HFFc6 (cell line): ENCODE measurements at regions not wholly inside any gene's neighbourhood (a gene's known extent, or its start where the extent isn't known, plus 50 kb on each side); places are given as distances from the start of the nearest gene placed in this dataset.
"Not testable (repeated sequence)": the region's sequence is repeated elsewhere in the genome, so short reads cannot be mapped to it uniquely, and the experiment has no call there.

Experiments
- DNase-seq: peaks from one replicate; pipeline ENCODE4 v3.0.0-alpha.2; 2018
- H3K27ac Mint-ChIP-seq: 2 replicates; pipeline ENCODE4 v1.8.0; 2020; ENCODE audit warnings: mild to moderate bottlenecking, mixed read lengths
- H3K27me3 Mint-ChIP-seq: 2 replicates; pipeline ENCODE4 v1.8.0; 2021; ENCODE audit warnings: mild to moderate bottlenecking, moderate library complexity, mixed read lengths; ENCODE audit not compliant: insufficient read depth
- H3K36me3 Mint-ChIP-seq: 2 replicates; pipeline ENCODE4 v1.8.0; 2021; ENCODE audit warnings: low read depth, mixed read lengths
- H3K4me1 Mint-ChIP-seq: 2 replicates; pipeline ENCODE4 v1.8.0; 2020; ENCODE audit warnings: low read depth, mixed read lengths
- H3K4me3 Mint-ChIP-seq: 2 replicates; pipeline ENCODE4 v1.8.0; 2020; ENCODE audit warnings: mild to moderate bottlenecking, moderate library complexity, mixed read lengths
- H3K9me3 Mint-ChIP-seq: 2 replicates; pipeline ENCODE4 v1.8.0; 2020; ENCODE audit warnings: mild to moderate bottlenecking, mixed read lengths
- TF ChIP-seq, protein P1 (sequence below): fragments of 200-600 bp; sonication (generic); IDR thresholded peaks from 2 replicates; pipeline ENCODE4 v1.5.0; 2021; ENCODE audit warnings: antibody characterized with exemption, mild to moderate bottlenecking

- H3K36me3 Mint-ChIP-seq, result peaks cover 9% of the 10 kb centered on the region; the same call in 1 of the 2 replicates
- no peak for DNase-seq
- no peaks in the 10 kb centered on the region; the same call in 1 of the 2 replicates for H3K27me3 Mint-ChIP-seq
- no peak overlapping the region for H3K4me3 Mint-ChIP-seq
- TF ChIP-seq, protein P1, sequence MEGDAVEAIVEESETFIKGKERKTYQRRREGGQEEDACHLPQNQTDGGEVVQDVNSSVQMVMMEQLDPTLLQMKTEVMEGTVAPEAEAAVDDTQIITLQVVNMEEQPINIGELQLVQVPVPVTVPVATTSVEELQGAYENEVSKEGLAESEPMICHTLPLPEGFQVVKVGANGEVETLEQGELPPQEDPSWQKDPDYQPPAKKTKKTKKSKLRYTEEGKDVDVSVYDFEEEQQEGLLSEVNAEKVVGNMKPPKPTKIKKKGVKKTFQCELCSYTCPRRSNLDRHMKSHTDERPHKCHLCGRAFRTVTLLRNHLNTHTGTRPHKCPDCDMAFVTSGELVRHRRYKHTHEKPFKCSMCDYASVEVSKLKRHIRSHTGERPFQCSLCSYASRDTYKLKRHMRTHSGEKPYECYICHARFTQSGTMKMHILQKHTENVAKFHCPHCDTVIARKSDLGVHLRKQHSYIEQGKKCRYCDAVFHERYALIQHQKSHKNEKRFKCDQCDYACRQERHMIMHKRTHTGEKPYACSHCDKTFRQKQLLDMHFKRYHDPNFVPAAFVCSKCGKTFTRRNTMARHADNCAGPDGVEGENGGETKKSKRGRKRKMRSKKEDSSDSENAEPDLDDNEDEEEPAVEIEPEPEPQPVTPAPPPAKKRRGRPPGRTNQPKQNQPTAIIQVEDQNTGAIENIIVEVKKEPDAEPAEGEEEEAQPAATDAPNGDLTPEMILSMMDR, result no peak
- H3K27ac Mint-ChIP-seq, result no peak overlapping the region
- H3K4me1 Mint-ChIP-seq, result no peaks in the 10 kb centered on the region
- peaks cover 39% of the 10 kb centered on the region for H3K9me3 Mint-ChIP-seq
Observed at GRCh38 chr20:29079769-29080690, 2177.4 kb upstream of the DEFB115 start.

- not testable (repeated sequence) for H3K27me3 Mint-ChIP-seq, H3K27ac Mint-ChIP-seq, DNase-seq
Observed at GRCh38 chr20:29081712-29082111, 2175.8 kb upstream of the DEFB115 start.

DNA sequence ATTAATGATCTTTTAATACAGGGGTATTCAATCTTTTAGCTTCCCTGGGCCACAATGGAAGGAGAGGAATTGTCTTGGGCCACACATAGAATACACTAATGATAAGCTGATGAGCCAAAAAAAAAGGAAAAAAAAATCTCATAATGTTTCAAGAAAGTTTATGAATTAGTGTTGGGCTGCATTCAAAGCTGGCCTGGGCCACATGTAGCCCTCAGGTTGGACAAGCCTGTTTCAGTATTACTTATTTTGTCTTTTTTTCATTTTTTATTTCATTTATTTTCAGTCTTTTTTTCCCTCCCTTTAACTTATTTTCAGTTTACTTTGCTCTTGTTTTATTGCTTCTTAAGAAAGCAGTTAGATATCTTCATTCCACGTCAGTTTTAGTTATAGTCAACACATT, 2171.8 kb upstream of the DEFB115 start:
- H3K9me3 Mint-ChIP-seq, result peaks cover 50% of the 10 kb centered on the region
- H3K27me3 Mint-ChIP-seq, result no peaks in the 10 kb centered on the region
- peaks cover 8% of the 10 kb centered on the region for H3K36me3 Mint-ChIP-seq
- H3K4me1 Mint-ChIP-seq, result no peaks in the 10 kb centered on the region
- DNase-seq, result no peak
- H3K4me3 Mint-ChIP-seq, result no peak overlapping the region
- H3K27ac Mint-ChIP-seq, result no peak overlapping the region
- TF ChIP-seq, protein P1, result no peak

More at GRCh38 chr20:29081712-29082111, 2175.8 kb upstream of the DEFB115 start:
- not testable (repeated sequence) for H3K4me1 Mint-ChIP-seq, H3K4me3 Mint-ChIP-seq
- peaks cover 49% of the 10 kb centered on the region for H3K9me3 Mint-ChIP-seq
- H3K36me3 Mint-ChIP-seq, result peaks cover 13% of the 10 kb centered on the region

DNA sequence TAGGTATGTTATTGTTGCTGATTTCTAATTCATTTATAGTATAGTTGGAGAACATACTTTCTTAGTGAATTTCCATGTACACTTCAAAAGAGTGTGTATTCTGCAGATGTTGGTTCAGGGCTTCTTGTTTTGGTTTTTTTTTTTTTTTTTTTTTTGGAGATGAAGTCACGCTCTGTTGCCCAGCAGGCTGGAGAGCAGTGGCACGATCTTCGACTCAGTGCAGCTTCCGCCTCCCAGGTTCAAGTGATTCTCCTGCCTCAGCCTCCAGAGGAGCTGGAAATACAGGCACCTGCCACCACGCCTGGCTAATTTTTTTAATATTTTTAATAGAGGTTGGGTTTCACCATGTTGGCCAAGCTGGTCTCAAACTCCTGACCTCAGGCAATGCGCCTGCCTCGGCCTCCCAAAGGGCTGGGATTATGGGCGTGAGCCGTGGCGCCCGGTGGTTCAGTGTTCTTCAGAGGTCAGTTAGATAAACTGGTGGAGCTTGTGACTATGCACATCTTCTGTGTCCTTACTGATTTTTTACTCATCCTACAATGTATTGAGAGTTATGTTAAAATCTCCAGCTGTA, 2171.2 kb upstream of the DEFB115 start:
- H3K4me1 Mint-ChIP-seq, H3K27ac Mint-ChIP-seq, H3K36me3 Mint-ChIP-seq, H3K4me3 Mint-ChIP-seq, DNase-seq, H3K27me3 Mint-ChIP-seq: not testable (repeated sequence)
- H3K9me3 Mint-ChIP-seq, result peaks cover 53% of the 10 kb centered on the region

GRCh38 chr20:29086938-29087337, 2170.5 kb upstream of the DEFB115 start:
- H3K36me3 Mint-ChIP-seq, result peaks cover 8% of the 10 kb centered on the region
- H3K9me3 Mint-ChIP-seq, result peaks cover 54% of the 10 kb centered on the region
- no peaks in the 10 kb centered on the region for H3K4me1 Mint-ChIP-seq
- no peak for DNase-seq
- H3K27me3 Mint-ChIP-seq, result no peaks in the 10 kb centered on the region
- no peak overlapping the region for H3K27ac Mint-ChIP-seq
- TF ChIP-seq, protein P1, result no peak
- H3K4me3 Mint-ChIP-seq, result no peak overlapping the region

GRCh38 chr20:29087887-29088286, 2169.6 kb upstream of the DEFB115 start:
- peaks cover 51% of the 10 kb centered on the region for H3K9me3 Mint-ChIP-seq
- not testable (repeated sequence) for H3K4me3 Mint-ChIP-seq, H3K27me3 Mint-ChIP-seq, DNase-seq, H3K27ac Mint-ChIP-seq, H3K4me1 Mint-ChIP-seq, H3K36me3 Mint-ChIP-seq

GRCh38 chr20:29088472-29088871, 2169.0 kb upstream of the DEFB115 start:
- H3K27ac Mint-ChIP-seq, H3K36me3 Mint-ChIP-seq, H3K27me3 Mint-ChIP-seq, H3K4me3 Mint-ChIP-seq, DNase-seq, H3K4me1 Mint-ChIP-seq: not testable (repeated sequence)
- peaks cover 47% of the 10 kb centered on the region for H3K9me3 Mint-ChIP-seq

DNA sequence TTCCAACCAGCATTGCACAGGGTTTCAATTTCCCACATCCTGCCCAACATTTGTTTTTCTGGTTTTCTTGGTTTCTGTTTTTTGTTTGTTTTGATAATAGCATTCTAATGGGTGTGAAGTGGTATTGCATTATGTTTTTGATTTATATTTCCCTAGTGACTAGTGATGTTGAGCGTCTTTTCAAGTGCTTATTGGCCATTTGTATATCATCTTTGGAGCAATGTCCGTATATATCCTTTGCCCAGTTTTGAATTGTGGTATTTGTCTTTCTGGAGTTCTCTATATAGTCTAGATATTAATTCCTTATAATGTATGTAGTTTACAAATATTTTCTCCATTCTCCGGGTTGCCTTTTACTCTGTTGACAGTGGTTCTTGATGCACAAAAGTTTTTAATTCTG, 2168.1 kb upstream of the DEFB115 start:
- not testable (repeated sequence) for H3K36me3 Mint-ChIP-seq, H3K27me3 Mint-ChIP-seq, H3K4me1 Mint-ChIP-seq, H3K4me3 Mint-ChIP-seq, DNase-seq, H3K27ac Mint-ChIP-seq
- H3K9me3 Mint-ChIP-seq, result peaks cover 39% of the 10 kb centered on the region

DNA sequence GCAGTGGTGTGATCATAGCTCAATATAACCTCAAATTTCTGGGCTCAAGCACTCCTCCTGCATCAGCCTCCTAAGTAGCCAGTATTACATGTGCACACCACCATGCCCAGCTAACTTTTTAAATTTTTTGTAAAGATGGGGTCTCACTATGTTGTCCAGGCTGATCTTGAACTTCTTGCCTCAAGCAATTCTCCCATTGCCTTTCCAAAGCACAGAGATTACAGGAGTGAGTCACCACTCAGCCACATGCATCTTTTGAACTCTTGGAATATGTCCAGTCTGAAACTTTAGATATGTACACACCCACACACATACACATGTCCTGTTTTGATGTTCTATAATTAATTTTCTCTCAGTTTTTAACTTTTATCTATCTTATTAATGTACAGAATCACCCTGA, 2163.5 kb upstream of the DEFB115 start:
- not testable (repeated sequence) for DNase-seq
- H3K9me3 Mint-ChIP-seq, result peaks cover 20% of the 10 kb centered on the region

GRCh38 chr20:29096695-29097094, 2160.8 kb upstream of the DEFB115 start:
- not testable (repeated sequence) for H3K9me3 Mint-ChIP-seq, DNase-seq, H3K4me3 Mint-ChIP-seq, H3K36me3 Mint-ChIP-seq, H3K4me1 Mint-ChIP-seq, H3K27me3 Mint-ChIP-seq, H3K27ac Mint-ChIP-seq

More for the DNA sequence above, 2163.5 kb upstream of the DEFB115 start:
- H3K27me3 Mint-ChIP-seq, H3K4me3 Mint-ChIP-seq, H3K4me1 Mint-ChIP-seq, H3K36me3 Mint-ChIP-seq, H3K27ac Mint-ChIP-seq: not testable (repeated sequence)

- H3K27ac Mint-ChIP-seq, DNase-seq, H3K4me1 Mint-ChIP-seq, H3K36me3 Mint-ChIP-seq, H3K27me3 Mint-ChIP-seq, H3K4me3 Mint-ChIP-seq: not testable (repeated sequence)
- peaks cover 47% of the 10 kb centered on the region for H3K9me3 Mint-ChIP-seq
Observed at GRCh38 chr20:29107884-29108283, 2149.6 kb upstream of the DEFB115 start.
